ENCODE measurements at regions not wholly inside any gene's neighbourhood (a gene's known extent, or its start where the extent isn't known, plus 50 kb on each side); places are given as distances from the start of the nearest gene placed in this dataset.

DNA sequence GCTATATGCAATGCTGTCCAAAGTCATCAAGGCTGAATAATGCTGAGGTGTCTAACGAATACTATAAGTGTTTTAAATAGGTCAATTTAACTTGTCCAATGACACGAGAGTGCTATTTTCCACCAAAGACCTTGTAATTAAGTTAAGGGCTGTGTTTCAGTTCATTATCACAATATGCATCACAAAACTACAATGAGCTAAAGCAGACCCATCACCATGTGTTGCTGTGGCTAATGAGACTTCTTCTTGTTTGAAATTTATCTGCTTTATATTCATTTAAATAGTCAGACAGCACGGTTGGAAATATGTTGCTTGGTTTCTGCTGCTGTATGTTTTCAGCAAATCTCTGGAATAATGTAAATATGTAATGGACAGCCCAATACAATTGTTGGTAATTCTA lies 292.5 kb upstream of the VSTM2A start:
- TF ChIP-seq, protein P1, sequence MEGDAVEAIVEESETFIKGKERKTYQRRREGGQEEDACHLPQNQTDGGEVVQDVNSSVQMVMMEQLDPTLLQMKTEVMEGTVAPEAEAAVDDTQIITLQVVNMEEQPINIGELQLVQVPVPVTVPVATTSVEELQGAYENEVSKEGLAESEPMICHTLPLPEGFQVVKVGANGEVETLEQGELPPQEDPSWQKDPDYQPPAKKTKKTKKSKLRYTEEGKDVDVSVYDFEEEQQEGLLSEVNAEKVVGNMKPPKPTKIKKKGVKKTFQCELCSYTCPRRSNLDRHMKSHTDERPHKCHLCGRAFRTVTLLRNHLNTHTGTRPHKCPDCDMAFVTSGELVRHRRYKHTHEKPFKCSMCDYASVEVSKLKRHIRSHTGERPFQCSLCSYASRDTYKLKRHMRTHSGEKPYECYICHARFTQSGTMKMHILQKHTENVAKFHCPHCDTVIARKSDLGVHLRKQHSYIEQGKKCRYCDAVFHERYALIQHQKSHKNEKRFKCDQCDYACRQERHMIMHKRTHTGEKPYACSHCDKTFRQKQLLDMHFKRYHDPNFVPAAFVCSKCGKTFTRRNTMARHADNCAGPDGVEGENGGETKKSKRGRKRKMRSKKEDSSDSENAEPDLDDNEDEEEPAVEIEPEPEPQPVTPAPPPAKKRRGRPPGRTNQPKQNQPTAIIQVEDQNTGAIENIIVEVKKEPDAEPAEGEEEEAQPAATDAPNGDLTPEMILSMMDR (conservative IDR thresholded peaks at IDR 0.05; ENCODE audit: low read depth), result no peak
- ChIA-PET CTCF (no interaction called here), POLR2A (ENCODE audit: low non-redundant PET) (no interaction called here)

DNA sequence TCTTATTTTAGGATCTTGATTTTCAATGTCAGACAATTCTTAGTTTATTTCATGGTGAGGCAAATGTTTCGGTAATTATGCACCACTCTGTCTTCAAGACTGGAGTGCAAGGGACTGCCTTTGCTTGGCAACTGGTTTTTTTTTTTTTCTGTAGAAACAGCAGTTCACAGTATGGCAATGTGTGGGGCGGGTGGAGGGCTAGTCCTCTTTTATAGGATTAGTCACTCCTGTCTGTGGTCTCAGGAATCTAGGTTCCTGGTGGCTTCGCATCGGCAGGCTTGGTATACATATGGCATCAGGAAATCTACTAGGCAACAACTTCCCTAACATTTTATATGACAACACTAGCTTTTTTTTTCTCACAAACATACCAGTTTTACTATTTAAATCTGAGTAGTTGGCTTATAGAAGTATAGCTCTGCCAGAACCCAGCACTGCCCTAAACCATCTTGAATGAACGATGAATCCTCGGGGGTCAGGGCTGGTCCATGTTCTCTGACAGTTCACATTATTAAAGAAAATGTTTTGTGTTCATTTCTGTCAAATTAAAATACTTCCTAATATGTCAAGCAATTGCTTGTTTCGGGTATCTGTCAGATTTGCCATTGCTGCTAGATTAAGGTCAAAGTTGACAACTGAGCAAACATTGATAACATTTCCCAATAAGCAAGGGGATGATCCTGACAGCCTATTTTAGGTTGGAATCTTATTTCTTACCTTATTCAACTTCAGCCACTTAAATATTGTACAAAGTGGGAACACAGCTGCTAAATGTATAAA lies 289.7 kb upstream of the VSTM2A start:
- CTCF ChIA-PET, result no interaction called here
- DNase-seq (ENCODE audit: low spot score), result no peak
- POLR2A ChIA-PET (ENCODE audit: low non-redundant PET), result no interaction called here
- no peak overlapping the region for H3K27ac ChIP-seq
- TF ChIP-seq, protein P1 (conservative IDR thresholded peaks at IDR 0.05; ENCODE audit: low read depth), result no peak

More for the DNA sequence above, 292.5 kb upstream of the VSTM2A start:
- no peak for DNase-seq (ENCODE audit: low spot score)
- no peak overlapping the region for H3K27ac ChIP-seq

DNA sequence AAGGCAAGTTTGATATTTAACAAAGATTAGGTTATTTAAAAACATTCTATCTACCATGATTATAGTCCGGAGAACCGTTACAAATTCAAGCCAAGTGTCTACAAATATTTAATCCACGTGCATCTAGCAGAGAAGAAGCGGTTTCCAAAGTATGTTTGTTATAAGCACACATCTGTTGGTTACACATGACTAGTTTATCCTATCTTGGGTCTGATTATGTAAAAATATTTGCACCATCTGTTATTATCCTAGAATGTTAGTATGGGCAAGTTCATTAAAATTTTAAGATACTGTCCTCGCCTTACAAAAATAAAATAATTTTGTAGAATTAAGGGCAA lies 289.2 kb upstream of the VSTM2A start:
- POLR2A ChIA-PET (ENCODE audit: low non-redundant PET), result no interaction called here
- TF ChIP-seq, protein P1 (conservative IDR thresholded peaks at IDR 0.05; ENCODE audit: low read depth), result no peak
- no peak overlapping the region for H3K27ac ChIP-seq
- CTCF ChIA-PET, result no interaction called here
- DNase-seq (ENCODE audit: low spot score), result no peak

DNA sequence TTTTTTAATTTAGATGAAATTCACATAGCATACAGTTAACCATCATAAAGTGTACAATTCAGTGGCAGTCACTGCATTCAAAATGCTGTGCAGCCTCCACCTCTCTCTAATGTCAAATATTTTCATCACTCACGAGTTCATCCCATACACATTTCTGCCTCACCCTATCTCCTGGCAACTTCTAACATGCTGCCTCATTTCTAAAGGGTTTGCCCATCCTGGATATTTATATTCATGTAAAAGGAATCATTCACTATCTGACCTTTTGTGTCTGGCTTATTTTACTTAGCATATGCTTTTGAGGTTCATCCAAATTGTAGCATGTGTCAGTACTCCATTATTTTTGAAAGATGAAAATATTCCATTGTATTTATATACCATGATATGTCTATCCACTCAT lies 286.9 kb upstream of the VSTM2A start:
- H3K27ac ChIP-seq, result no peak overlapping the region
- CTCF ChIA-PET, result no interaction called here
- TF ChIP-seq, protein P1 (conservative IDR thresholded peaks at IDR 0.05; ENCODE audit: low read depth), result no peak
- POLR2A ChIA-PET (ENCODE audit: low non-redundant PET), result no interaction called here
- DNase-seq (ENCODE audit: low spot score), result no peak

DNA sequence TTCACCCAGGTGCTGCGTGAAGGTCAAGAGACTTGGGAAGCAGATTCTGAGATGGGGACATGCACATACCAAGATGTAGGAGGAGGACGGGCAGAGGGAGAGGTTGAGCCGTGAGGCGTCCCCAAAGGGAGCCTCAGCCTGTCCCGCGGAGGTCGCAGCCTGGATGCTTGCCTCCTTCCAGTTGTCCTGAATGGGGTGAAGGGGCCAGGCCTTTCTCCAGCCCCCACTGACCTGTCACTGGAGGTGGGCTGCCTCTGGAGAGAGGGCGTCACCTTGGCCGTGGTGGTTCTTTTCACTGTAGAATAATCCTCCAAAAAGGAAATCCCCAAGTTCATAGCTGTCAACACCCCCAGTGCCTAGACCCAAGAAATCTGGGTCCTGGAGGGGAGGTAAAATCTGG lies 283.0 kb upstream of the VSTM2A start:
- TF ChIP-seq, protein P1 (conservative IDR thresholded peaks at IDR 0.05; ENCODE audit: low read depth), result no peak
- ChIA-PET POLR2A (ENCODE audit: low non-redundant PET) (no interaction called here), CTCF (no interaction called here)
- no peak overlapping the region for H3K27ac ChIP-seq
- no peak for DNase-seq (ENCODE audit: low spot score)

DNA sequence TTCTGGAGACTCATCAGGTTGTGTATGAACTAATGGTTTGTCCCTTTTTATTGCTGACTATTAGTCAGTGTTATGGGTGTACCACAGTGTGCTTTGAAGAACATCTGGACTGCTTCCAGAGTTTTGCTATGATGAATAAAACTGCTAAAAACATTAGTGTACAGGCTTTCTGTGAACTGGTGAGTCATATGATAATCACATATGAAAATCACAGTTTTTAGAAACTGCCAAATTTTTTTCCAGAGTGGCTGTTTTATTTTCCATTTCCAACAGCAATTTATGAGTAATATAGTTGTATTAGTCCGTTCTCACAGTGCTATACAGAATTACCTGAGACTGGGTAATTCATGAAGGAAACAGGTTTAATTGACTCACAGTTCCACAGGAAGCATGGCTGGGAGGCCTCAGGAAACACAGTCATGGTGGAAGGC lies 281.2 kb upstream of the VSTM2A start:
- CTCF ChIA-PET, result no interaction called here
- H3K27ac ChIP-seq, result no peak overlapping the region
- POLR2A ChIA-PET (ENCODE audit: low non-redundant PET), result no interaction called here
- peak; percentile 85 for DNase-seq (ENCODE audit: low spot score)
- TF ChIP-seq, protein P1 (conservative IDR thresholded peaks at IDR 0.05; ENCODE audit: low read depth), result no peak

Data from RWPE1 (cell line).